ENCODE measurements at regions not wholly inside any gene's neighbourhood (a gene's known extent, or its start where the extent isn't known, plus 50 kb on each side); places are given as distances from the start of the nearest gene placed in this dataset.
"Not testable (repeated sequence)": the region's sequence is repeated elsewhere in the genome, so short reads cannot be mapped to it uniquely, and the experiment has no call there.

GRCh38 chr7:32816409-32816948, 75.1 kb downstream of the KBTBD2 start:
- DNase-seq (ENCODE audit: low read depth in 2 of 2): not testable (repeated sequence)

- not testable (repeated sequence) for DNase-seq (ENCODE audit: low read depth in 2 of 2)
Measured at GRCh38 chr7:32814779-32815178, 76.8 kb downstream of the KBTBD2 start.

- no peak for DNase-seq (ENCODE audit: low read depth in 2 of 2)
Measured at GRCh38 chr7:32809871-32810270, 81.7 kb downstream of the KBTBD2 start.

GRCh38 chr7:32809347-32809746, 82.2 kb downstream of the KBTBD2 start:
- DNase-seq (ENCODE audit: low read depth in 2 of 2): no peak

- DNase-seq (ENCODE audit: low read depth in 2 of 2): no peak
Measured at GRCh38 chr7:32803406-32804141, 88.0 kb downstream of the KBTBD2 start.

- no peak for DNase-seq (ENCODE audit: low read depth in 2 of 2)
Measured at GRCh38 chr7:32802305-32802910, 89.2 kb downstream of the KBTBD2 start.

GRCh38 chr7:32793053-32793452, 98.5 kb downstream of the KBTBD2 start:
- DNase-seq (ENCODE audit: low read depth in 2 of 2): not testable (repeated sequence)

- DNase-seq (ENCODE audit: low read depth in 2 of 2): not testable (repeated sequence)
Measured at GRCh38 chr7:32790766-32791430, 100.7 kb downstream of the KBTBD2 start.

GRCh38 chr7:32789266-32789665, 102.3 kb downstream of the KBTBD2 start:
- not testable (repeated sequence) for DNase-seq (ENCODE audit: low read depth in 2 of 2)

- not testable (repeated sequence) for DNase-seq (ENCODE audit: low read depth in 2 of 2)
Measured at GRCh38 chr7:32788174-32788573, 103.4 kb downstream of the KBTBD2 start.

GRCh38 chr7:32785365-32785944, 106.1 kb downstream of the KBTBD2 start:
- peak; percentile 43 to 63 for DNase-seq (ENCODE audit: low read depth in 2 of 2)

- not testable (repeated sequence) for DNase-seq (ENCODE audit: low read depth in 2 of 2)
Measured at GRCh38 chr7:32779895-32780294, 111.7 kb downstream of the KBTBD2 start.

- no peak for DNase-seq (ENCODE audit: low read depth in 2 of 2)
Measured at GRCh38 chr7:32779167-32779566, 112.4 kb downstream of the KBTBD2 start.

- DNase-seq (ENCODE audit: low read depth in 2 of 2): peak in 1 of 2 donors; percentile 21
Measured at GRCh38 chr7:32777041-32777666, 114.4 kb downstream of the KBTBD2 start.

- DNase-seq (ENCODE audit: low read depth in 2 of 2): not testable (repeated sequence)
Measured at GRCh38 chr7:32776318-32776717, 115.2 kb downstream of the KBTBD2 start.

GRCh38 chr7:32775809-32776208, 115.8 kb downstream of the KBTBD2 start:
- DNase-seq (ENCODE audit: low read depth in 2 of 2): not testable (repeated sequence)

- DNase-seq (ENCODE audit: low read depth in 2 of 2): no peak
Measured at GRCh38 chr7:32774541-32774951, 117.0 kb downstream of the KBTBD2 start.

- DNase-seq (ENCODE audit: low read depth in 2 of 2): not testable (repeated sequence)
Measured at GRCh38 chr7:32768866-32769510, 122.6 kb downstream of the KBTBD2 start.

GRCh38 chr7:32768338-32768737, 123.2 kb downstream of the KBTBD2 start:
- DNase-seq (ENCODE audit: low read depth in 2 of 2): not testable (repeated sequence)

GRCh38 chr7:32765649-32766251, 125.8 kb downstream of the KBTBD2 start:
- DNase-seq (ENCODE audit: low read depth in 2 of 2): peak; percentile 29 to 43
